ENCODE measurements at regions not wholly inside any gene's neighbourhood (a gene's known extent, or its start where the extent isn't known, plus 50 kb on each side); places are given as distances from the start of the nearest gene placed in this dataset.

- H3K9me2 ChIP-seq (replicated peaks; ENCODE audit: insufficient read depth, low read length) = no peaks in the 10 kb centered on the region
- no peaks in the 10 kb centered on the region for H3K27me3 ChIP-seq (ENCODE audit: low read length)
- H3K27ac ChIP-seq (ENCODE audit: low read depth, low read length) = no peak overlapping the region
- no peak overlapping the region for H2AFZ ChIP-seq (ENCODE audit: low read depth, low read length, severe bottlenecking)
- H4K20me1 ChIP-seq (ENCODE audit: low read depth, low read length) = no peaks in the 10 kb centered on the region
- no peaks in the 10 kb centered on the region for H3F3A ChIP-seq (ENCODE audit: insufficient read depth)
- no peaks in the 10 kb centered on the region for H3K79me2 ChIP-seq (ENCODE audit: insufficient read depth, low read length)
- H3K4me3 ChIP-seq (ENCODE audit: insufficient read depth, low read length, poor library complexity, severe bottlenecking) = no peak overlapping the region
- TF ChIP-seq, protein P1, sequence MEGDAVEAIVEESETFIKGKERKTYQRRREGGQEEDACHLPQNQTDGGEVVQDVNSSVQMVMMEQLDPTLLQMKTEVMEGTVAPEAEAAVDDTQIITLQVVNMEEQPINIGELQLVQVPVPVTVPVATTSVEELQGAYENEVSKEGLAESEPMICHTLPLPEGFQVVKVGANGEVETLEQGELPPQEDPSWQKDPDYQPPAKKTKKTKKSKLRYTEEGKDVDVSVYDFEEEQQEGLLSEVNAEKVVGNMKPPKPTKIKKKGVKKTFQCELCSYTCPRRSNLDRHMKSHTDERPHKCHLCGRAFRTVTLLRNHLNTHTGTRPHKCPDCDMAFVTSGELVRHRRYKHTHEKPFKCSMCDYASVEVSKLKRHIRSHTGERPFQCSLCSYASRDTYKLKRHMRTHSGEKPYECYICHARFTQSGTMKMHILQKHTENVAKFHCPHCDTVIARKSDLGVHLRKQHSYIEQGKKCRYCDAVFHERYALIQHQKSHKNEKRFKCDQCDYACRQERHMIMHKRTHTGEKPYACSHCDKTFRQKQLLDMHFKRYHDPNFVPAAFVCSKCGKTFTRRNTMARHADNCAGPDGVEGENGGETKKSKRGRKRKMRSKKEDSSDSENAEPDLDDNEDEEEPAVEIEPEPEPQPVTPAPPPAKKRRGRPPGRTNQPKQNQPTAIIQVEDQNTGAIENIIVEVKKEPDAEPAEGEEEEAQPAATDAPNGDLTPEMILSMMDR (IDR thresholded peaks at IDR 0.05; ENCODE audit: insufficient read depth, low read length, poor library complexity, severe bottlenecking) = no peak
- TF ChIP-seq EZH2phosphoT487 (conservative IDR thresholded peaks at IDR 0.05; ENCODE audit: low read length) = no peak
- H3K36me3 ChIP-seq (ENCODE audit: low read length) = no peaks in the 10 kb centered on the region
- H3K9me3 ChIP-seq (ENCODE audit: insufficient read depth, low read length) = no peaks in the 10 kb centered on the region
- H3K9ac ChIP-seq (ENCODE audit: low read length) = no peak overlapping the region
- no peak overlapping the region for H3K4me2 ChIP-seq (ENCODE audit: low read depth, low read length, poor library complexity, severe bottlenecking)
These were observed 303.6 kb upstream of the POU3F2 start for GRCh38 chr6:98530732-98531131.

GRCh38 chr6:98532004-98532403 is 302.4 kb upstream of the POU3F2 start:
- no peaks in the 10 kb centered on the region for H3K79me2 ChIP-seq (ENCODE audit: insufficient read depth, low read length)
- no peak overlapping the region for H3K4me3 ChIP-seq (ENCODE audit: insufficient read depth, low read length, poor library complexity, severe bottlenecking)
- no peaks in the 10 kb centered on the region for H4K20me1 ChIP-seq (ENCODE audit: low read depth, low read length)
- no peak overlapping the region for H3K4me2 ChIP-seq (ENCODE audit: low read depth, low read length, poor library complexity, severe bottlenecking)
- no peak overlapping the region for H2AFZ ChIP-seq (ENCODE audit: low read depth, low read length, severe bottlenecking)
- H3K27ac ChIP-seq (ENCODE audit: low read depth, low read length) = no peak overlapping the region
- no peaks in the 10 kb centered on the region for H3K27me3 ChIP-seq (ENCODE audit: low read length)
- H3F3A ChIP-seq (ENCODE audit: insufficient read depth) = no peaks in the 10 kb centered on the region
- no peak overlapping the region for H3K9ac ChIP-seq (ENCODE audit: low read length)
- H3K9me3 ChIP-seq (ENCODE audit: insufficient read depth, low read length) = no peaks in the 10 kb centered on the region
- no peaks in the 10 kb centered on the region for H3K36me3 ChIP-seq (ENCODE audit: low read length)
- no peaks in the 10 kb centered on the region for H3K9me2 ChIP-seq (replicated peaks; ENCODE audit: insufficient read depth, low read length)
- TF ChIP-seq, protein P1 (IDR thresholded peaks at IDR 0.05; ENCODE audit: insufficient read depth, low read length, poor library complexity, severe bottlenecking) = no peak
- TF ChIP-seq EZH2phosphoT487 (conservative IDR thresholded peaks at IDR 0.05; ENCODE audit: low read length) = no peak

GRCh38 chr6:98539741-98540140 is 294.6 kb upstream of the POU3F2 start:
- no peaks in the 10 kb centered on the region for H3K79me2 ChIP-seq (ENCODE audit: insufficient read depth, low read length)
- H3K9ac ChIP-seq (ENCODE audit: low read length) = no peak overlapping the region
- no peak overlapping the region for H2AFZ ChIP-seq (ENCODE audit: low read depth, low read length, severe bottlenecking)
- H3K36me3 ChIP-seq (ENCODE audit: low read length) = no peaks in the 10 kb centered on the region
- no peaks in the 10 kb centered on the region for H3K9me2 ChIP-seq (replicated peaks; ENCODE audit: insufficient read depth, low read length)
- TF ChIP-seq, protein P1 (IDR thresholded peaks at IDR 0.05; ENCODE audit: insufficient read depth, low read length, poor library complexity, severe bottlenecking) = no peak
- TF ChIP-seq EZH2phosphoT487 (conservative IDR thresholded peaks at IDR 0.05; ENCODE audit: low read length) = no peak
- no peak overlapping the region for H3K27ac ChIP-seq (ENCODE audit: low read depth, low read length)
- no peaks in the 10 kb centered on the region for H3K9me3 ChIP-seq (ENCODE audit: insufficient read depth, low read length)
- no peaks in the 10 kb centered on the region for H3F3A ChIP-seq (ENCODE audit: insufficient read depth)
- H3K27me3 ChIP-seq (ENCODE audit: low read length) = no peaks in the 10 kb centered on the region
- H3K4me3 ChIP-seq (ENCODE audit: insufficient read depth, low read length, poor library complexity, severe bottlenecking) = no peak overlapping the region
- no peak overlapping the region for H3K4me2 ChIP-seq (ENCODE audit: low read depth, low read length, poor library complexity, severe bottlenecking)
- H4K20me1 ChIP-seq (ENCODE audit: low read depth, low read length) = no peaks in the 10 kb centered on the region
